ENCODE measurements at regions not wholly inside any gene's neighbourhood (a gene's known extent, or its start where the extent isn't known, plus 50 kb on each side); places are given as distances from the start of the nearest gene placed in this dataset.
"Not testable (repeated sequence)": the region's sequence is repeated elsewhere in the genome, so short reads cannot be mapped to it uniquely, and the experiment has no call there.

GRCh38 chr3:101946906-101947305, 97.6 kb downstream of the NFKBIZ start:
- no peak for DNase-seq (ENCODE audit: low spot score)
- peak; percentile 40 for FAIRE-seq

GRCh38 chr3:101950510-101950909, 101.2 kb downstream of the NFKBIZ start:
- peak; percentile 100 for FAIRE-seq

GRCh38 chr3:101950985-101951733, 101.8 kb downstream of the NFKBIZ start:
- DNase-seq (ENCODE audit: low spot score) (no peak), FAIRE-seq (peak; percentile 26)

More at GRCh38 chr3:101950510-101950909, 101.2 kb downstream of the NFKBIZ start:
- DNase-seq (ENCODE audit: low spot score): peak; percentile 99

- no peak for FAIRE-seq
These were observed 105.0 kb downstream of the NFKBIZ start for GRCh38 chr3:101954361-101954760.

GRCh38 chr3:101954936-101955335, 105.6 kb downstream of the NFKBIZ start:
- DNase-seq (ENCODE audit: low spot score) (no peak), FAIRE-seq (peak; percentile 16)

More at GRCh38 chr3:101954361-101954760, 105.0 kb downstream of the NFKBIZ start:
- no peak for DNase-seq (ENCODE audit: low spot score)

- peak; percentile 77 for FAIRE-seq
These were observed 112.7 kb downstream of the NFKBIZ start for GRCh38 chr3:101962055-101962454.

GRCh38 chr3:101963902-101964362, 114.6 kb downstream of the NFKBIZ start:
- peak; percentile 21 for FAIRE-seq
- no peak for DNase-seq (ENCODE audit: low spot score)

More at GRCh38 chr3:101962055-101962454, 112.7 kb downstream of the NFKBIZ start:
- peak; percentile 54 for DNase-seq (ENCODE audit: low spot score)

GRCh38 chr3:101964861-101965260, 115.5 kb downstream of the NFKBIZ start:
- DNase-seq (ENCODE audit: low spot score) (no peak), FAIRE-seq (no peak)

- DNase-seq (ENCODE audit: low spot score) (no peak), FAIRE-seq (no peak)
These were observed 116.9 kb downstream of the NFKBIZ start for GRCh38 chr3:101966226-101966625.

GRCh38 chr3:101970212-101970611, 120.9 kb downstream of the NFKBIZ start:
- no peak for DNase-seq (ENCODE audit: low spot score)
- no peak for FAIRE-seq

GRCh38 chr3:101970905-101971304, 121.6 kb downstream of the NFKBIZ start:
- DNase-seq (ENCODE audit: low spot score): no peak

GRCh38 chr3:101972430-101973162, 123.3 kb downstream of the NFKBIZ start:
- FAIRE-seq (no peak), DNase-seq (ENCODE audit: low spot score) (no peak)

More at GRCh38 chr3:101970905-101971304, 121.6 kb downstream of the NFKBIZ start:
- no peak for FAIRE-seq

GRCh38 chr3:101973163-101973505, 123.8 kb downstream of the NFKBIZ start:
- FAIRE-seq (no peak), DNase-seq (ENCODE audit: low spot score) (no peak)

- FAIRE-seq; DNase-seq (ENCODE audit: low spot score): not testable (repeated sequence)
These were observed 126.1 kb downstream of the NFKBIZ start for GRCh38 chr3:101975415-101975814.

- peak; percentile 91 for FAIRE-seq
- DNase-seq (ENCODE audit: low spot score): peak; percentile 45
These were observed 127.2 kb downstream of the NFKBIZ start for GRCh38 chr3:101976473-101976872.

- FAIRE-seq (no peak), DNase-seq (ENCODE audit: low spot score) (no peak)
These were observed 129.0 kb downstream of the NFKBIZ start for GRCh38 chr3:101978348-101978747.

GRCh38 chr3:101979033-101979432, 129.7 kb downstream of the NFKBIZ start:
- DNase-seq (ENCODE audit: low spot score) (no peak), FAIRE-seq (no peak)

GRCh38 chr3:101984356-101984755, 135.0 kb downstream of the NFKBIZ start:
- FAIRE-seq (no peak), DNase-seq (ENCODE audit: low spot score) (no peak)

- FAIRE-seq (peak; percentile 38), DNase-seq (ENCODE audit: low spot score) (peak; percentile 22)
These were observed 139.3 kb downstream of the NFKBIZ start for GRCh38 chr3:101988596-101988995.

- DNase-seq (ENCODE audit: low spot score) (no peak), FAIRE-seq (no peak)
These were observed 140.4 kb downstream of the NFKBIZ start for GRCh38 chr3:101989578-101990200.

GRCh38 chr3:101992863-101993262, 143.5 kb downstream of the NFKBIZ start:
- FAIRE-seq (no peak), DNase-seq (ENCODE audit: low spot score) (no peak)

GRCh38 chr3:101994386-101994785, 145.1 kb downstream of the NFKBIZ start:
- FAIRE-seq (no peak), DNase-seq (ENCODE audit: low spot score) (no peak)
